ENCODE measurements at regions not wholly inside any gene's neighbourhood (a gene's known extent, or its start where the extent isn't known, plus 50 kb on each side); places are given as distances from the start of the nearest gene placed in this dataset.

GRCh38 chr14:87874676-87875075 is 118.3 kb downstream of the GALC start:
- no peak for TF ChIP-seq CTCF (IDR thresholded peaks at IDR 0.05)
- TF ChIP-seq EZH2 (IDR thresholded peaks at IDR 0.05) = no peak
- TF ChIP-seq EZH2phosphoT487 (IDR thresholded peaks at IDR 0.05) = no peak

Measured in neural progenitor cell (in vitro differentiated cells).